ENCODE measurements at regions not wholly inside any gene's neighbourhood (a gene's known extent, or its start where the extent isn't known, plus 50 kb on each side); places are given as distances from the start of the nearest gene placed in this dataset.
"Not testable (repeated sequence)": the region's sequence is repeated elsewhere in the genome, so short reads cannot be mapped to it uniquely, and the experiment has no call there.

GRCh38 chr16:16463792-16464191, 84.9 kb downstream of the NPIPA7 start:
- H3K23ac ChIP-seq (ENCODE audit: low read length in 2 of 2); DNase-seq; H3K79me1 ChIP-seq (replicated peaks; ENCODE audit: low read length, poor library complexity, severe bottlenecking); H3K4me1 ChIP-seq (ENCODE audit: control insufficient read depth, insufficient read depth, low read depth, low read length); H3K27me3 ChIP-seq (ENCODE audit: control insufficient read depth in 1 of 2, insufficient read depth in 1 of 2, low read length in 2 of 2); H3K4ac ChIP-seq (ENCODE audit: low read depth in 1 of 2, low read length in 2 of 2); H4K8ac ChIP-seq (ENCODE audit: low read length); H2BK120ac ChIP-seq (ENCODE audit: low read depth, low read length); H3K18ac ChIP-seq (ENCODE audit: low read depth in 1 of 2, low read length in 2 of 2); H2AFZ ChIP-seq (ENCODE audit: low read depth, low read length); H2BK15ac ChIP-seq (ENCODE audit: low read depth, poor library complexity, severe bottlenecking); H3K4me2 ChIP-seq (ENCODE audit: low read length, poor library complexity, severe bottlenecking); H4K91ac ChIP-seq (ENCODE audit: low read length); H3K36me3 ChIP-seq (ENCODE audit: control insufficient read depth in 1 of 2, insufficient read depth in 2 of 2, low read depth in 1 of 2, low read length in 2 of 2); H3K9ac ChIP-seq (ENCODE audit: low read length); H3K14ac ChIP-seq (ENCODE audit: low read length in 2 of 2); H3K4me3 ChIP-seq (ENCODE audit: insufficient read depth in 1 of 2, low read depth in 1 of 2, low read length in 2 of 2); H2AK5ac ChIP-seq (ENCODE audit: low read length, severe bottlenecking); H2BK12ac ChIP-seq (ENCODE audit: low read length in 2 of 2); H3K27ac ChIP-seq (ENCODE audit: low read length, poor library complexity, severe bottlenecking); H3K9me3 ChIP-seq (ENCODE audit: control insufficient read depth, low read length); H2BK5ac ChIP-seq (ENCODE audit: low read depth, low read length, poor library complexity, severe bottlenecking): not testable (repeated sequence)
- 100% methylated on average over 3 of the region's 6 CpGs for whole genome bisulfite sequencing

- H3K14ac ChIP-seq (ENCODE audit: low read length in 2 of 2); H3K18ac ChIP-seq (ENCODE audit: low read depth in 1 of 2, low read length in 2 of 2); H3K36me3 ChIP-seq (ENCODE audit: control insufficient read depth in 1 of 2, insufficient read depth in 2 of 2, low read depth in 1 of 2, low read length in 2 of 2); H2BK5ac ChIP-seq (ENCODE audit: low read depth, low read length, poor library complexity, severe bottlenecking); DNase-seq; H3K9ac ChIP-seq (ENCODE audit: low read length); H4K8ac ChIP-seq (ENCODE audit: low read length); H3K4ac ChIP-seq (ENCODE audit: low read depth in 1 of 2, low read length in 2 of 2); H3K9me3 ChIP-seq (ENCODE audit: control insufficient read depth, low read length); H3K27me3 ChIP-seq (ENCODE audit: control insufficient read depth in 1 of 2, insufficient read depth in 1 of 2, low read length in 2 of 2); H2BK12ac ChIP-seq (ENCODE audit: low read length in 2 of 2); H3K4me2 ChIP-seq (ENCODE audit: low read length, poor library complexity, severe bottlenecking); H3K4me1 ChIP-seq (ENCODE audit: control insufficient read depth, insufficient read depth, low read depth, low read length); H4K91ac ChIP-seq (ENCODE audit: low read length); H2AFZ ChIP-seq (ENCODE audit: low read depth, low read length); H2AK5ac ChIP-seq (ENCODE audit: low read length, severe bottlenecking); H3K27ac ChIP-seq (ENCODE audit: low read length, poor library complexity, severe bottlenecking); H3K23ac ChIP-seq (ENCODE audit: low read length in 2 of 2); H3K4me3 ChIP-seq (ENCODE audit: insufficient read depth in 1 of 2, low read depth in 1 of 2, low read length in 2 of 2); H3K79me1 ChIP-seq (replicated peaks; ENCODE audit: low read length, poor library complexity, severe bottlenecking); H2BK120ac ChIP-seq (ENCODE audit: low read depth, low read length); H2BK15ac ChIP-seq (ENCODE audit: low read depth, poor library complexity, severe bottlenecking): not testable (repeated sequence)
- WGBS, result 85% methylated on average over 4 of the region's 4 CpGs
These were observed 110.0 kb downstream of the NPIPA7 start for GRCh38 chr16:16488919-16489318.

GRCh38 chr16:16489466-16489865, 110.5 kb downstream of the NPIPA7 start:
- not testable (repeated sequence) for H2BK5ac ChIP-seq (ENCODE audit: low read depth, low read length, poor library complexity, severe bottlenecking); H4K8ac ChIP-seq (ENCODE audit: low read length); H3K4me3 ChIP-seq (ENCODE audit: insufficient read depth in 1 of 2, low read depth in 1 of 2, low read length in 2 of 2); H2AK5ac ChIP-seq (ENCODE audit: low read length, severe bottlenecking); H2AFZ ChIP-seq (ENCODE audit: low read depth, low read length); H3K14ac ChIP-seq (ENCODE audit: low read length in 2 of 2); DNase-seq; H4K91ac ChIP-seq (ENCODE audit: low read length); H3K9ac ChIP-seq (ENCODE audit: low read length); H3K18ac ChIP-seq (ENCODE audit: low read depth in 1 of 2, low read length in 2 of 2); H2BK15ac ChIP-seq (ENCODE audit: low read depth, poor library complexity, severe bottlenecking); H3K4me1 ChIP-seq (ENCODE audit: control insufficient read depth, insufficient read depth, low read depth, low read length); H3K36me3 ChIP-seq (ENCODE audit: control insufficient read depth in 1 of 2, insufficient read depth in 2 of 2, low read depth in 1 of 2, low read length in 2 of 2); H2BK120ac ChIP-seq (ENCODE audit: low read depth, low read length); H3K27ac ChIP-seq (ENCODE audit: low read length, poor library complexity, severe bottlenecking); H2BK12ac ChIP-seq (ENCODE audit: low read length in 2 of 2); H3K27me3 ChIP-seq (ENCODE audit: control insufficient read depth in 1 of 2, insufficient read depth in 1 of 2, low read length in 2 of 2); H3K79me1 ChIP-seq (replicated peaks; ENCODE audit: low read length, poor library complexity, severe bottlenecking); H3K9me3 ChIP-seq (ENCODE audit: control insufficient read depth, low read length); H3K4me2 ChIP-seq (ENCODE audit: low read length, poor library complexity, severe bottlenecking); H3K23ac ChIP-seq (ENCODE audit: low read length in 2 of 2); H3K4ac ChIP-seq (ENCODE audit: low read depth in 1 of 2, low read length in 2 of 2)
- no CpG with 5 or more reads among the region's 15 CpGs for WGBS

GRCh38 chr16:16494114-16494513, 115.2 kb downstream of the NPIPA7 start:
- not testable (repeated sequence) for H3K4me3 ChIP-seq (ENCODE audit: insufficient read depth in 1 of 2, low read depth in 1 of 2, low read length in 2 of 2); H3K9me3 ChIP-seq (ENCODE audit: control insufficient read depth, low read length); H2AK5ac ChIP-seq (ENCODE audit: low read length, severe bottlenecking); DNase-seq; H3K4me2 ChIP-seq (ENCODE audit: low read length, poor library complexity, severe bottlenecking); H3K27ac ChIP-seq (ENCODE audit: low read length, poor library complexity, severe bottlenecking); H3K36me3 ChIP-seq (ENCODE audit: control insufficient read depth in 1 of 2, insufficient read depth in 2 of 2, low read depth in 1 of 2, low read length in 2 of 2); H2AFZ ChIP-seq (ENCODE audit: low read depth, low read length); H3K23ac ChIP-seq (ENCODE audit: low read length in 2 of 2); H4K8ac ChIP-seq (ENCODE audit: low read length); H3K4me1 ChIP-seq (ENCODE audit: control insufficient read depth, insufficient read depth, low read depth, low read length); H3K27me3 ChIP-seq (ENCODE audit: control insufficient read depth in 1 of 2, insufficient read depth in 1 of 2, low read length in 2 of 2); H2BK5ac ChIP-seq (ENCODE audit: low read depth, low read length, poor library complexity, severe bottlenecking); H3K4ac ChIP-seq (ENCODE audit: low read depth in 1 of 2, low read length in 2 of 2); H2BK12ac ChIP-seq (ENCODE audit: low read length in 2 of 2); H4K91ac ChIP-seq (ENCODE audit: low read length); H3K79me1 ChIP-seq (replicated peaks; ENCODE audit: low read length, poor library complexity, severe bottlenecking); H3K14ac ChIP-seq (ENCODE audit: low read length in 2 of 2); H2BK120ac ChIP-seq (ENCODE audit: low read depth, low read length); H2BK15ac ChIP-seq (ENCODE audit: low read depth, poor library complexity, severe bottlenecking); H3K9ac ChIP-seq (ENCODE audit: low read length); H3K18ac ChIP-seq (ENCODE audit: low read depth in 1 of 2, low read length in 2 of 2)
- no CpG with 5 or more reads among the region's 8 CpGs for WGBS
